Fibroblast of lung (primary cell): ENCODE measurements at regions not wholly inside any gene's neighbourhood (a gene's known extent, or its start where the extent isn't known, plus 50 kb on each side); places are given as distances from the start of the nearest gene placed in this dataset.

Source experiments
- CTCF ChIP-seq, 2 donors: IDR thresholded peaks in 1 of 2; conservative IDR thresholded peaks in 1 of 2; 1 replicate in 1 of 2; 2 replicates in 1 of 2; pipeline ENCODE4 v1.5.1; 2011 to 2012; ENCODE audit warnings: low read length in 2 of 2, control low read depth in 1 of 2, inconsistent platforms in 1 of 2, low read depth in 1 of 2, mild to moderate bottlenecking in 1 of 2
- EZH2 ChIP-seq: IDR thresholded peaks from 2 replicates; pipeline ENCODE4 v1.5.1; 2012; ENCODE audit warnings: low read length, control low read depth, mild to moderate bottlenecking; ENCODE audit errors: missing control alignments

GRCh38 chr12:4001841-4002240, 128.6 kb upstream of the PARP11 start:
- no peak for TF ChIP-seq CTCF (conservative IDR thresholded peaks at IDR 0.05 in 1 of 2, IDR thresholded peaks at IDR 0.05 in 1 of 2; ENCODE audit: low read depth in 1 of 2, low read length in 2 of 2)
- TF ChIP-seq EZH2, result no peak
